ENCODE measurements at regions not wholly inside any gene's neighbourhood (a gene's known extent, or its start where the extent isn't known, plus 50 kb on each side); places are given as distances from the start of the nearest gene placed in this dataset.
"Not testable (repeated sequence)": the region's sequence is repeated elsewhere in the genome, so short reads cannot be mapped to it uniquely, and the experiment has no call there.

- Histone ChIP-seq H3K27ac (no peak overlapping the region), H3K4me3 (no peak overlapping the region), H3K9me3 (no peaks in the 10 kb centered on the region; the same call in 2 of the 3 replicates), H3K4me1 (no peaks in the 10 kb centered on the region), H3K4me2 (no peak overlapping the region)
- DNase-seq (ENCODE audit: low read depth in 1 of 2, low spot score in 1 of 2) (no peak), FAIRE-seq (no peak), ATAC-seq (no peak)
- ChIA-PET CTCF (no interaction called here), POLR2A (no interaction called here)
- no peak for TF ChIP-seq CHD2 (IDR thresholded peaks at IDR 0.05; ENCODE audit: low read length, partially characterized antibody)
- no peak for TF ChIP-seq KDM1A (IDR thresholded peaks at IDR 0.05; ENCODE audit: low read depth)
- TF ChIP-seq SREBF2 (IDR thresholded peaks at IDR 0.05): no peak
- TF ChIP-seq, protein P1, sequence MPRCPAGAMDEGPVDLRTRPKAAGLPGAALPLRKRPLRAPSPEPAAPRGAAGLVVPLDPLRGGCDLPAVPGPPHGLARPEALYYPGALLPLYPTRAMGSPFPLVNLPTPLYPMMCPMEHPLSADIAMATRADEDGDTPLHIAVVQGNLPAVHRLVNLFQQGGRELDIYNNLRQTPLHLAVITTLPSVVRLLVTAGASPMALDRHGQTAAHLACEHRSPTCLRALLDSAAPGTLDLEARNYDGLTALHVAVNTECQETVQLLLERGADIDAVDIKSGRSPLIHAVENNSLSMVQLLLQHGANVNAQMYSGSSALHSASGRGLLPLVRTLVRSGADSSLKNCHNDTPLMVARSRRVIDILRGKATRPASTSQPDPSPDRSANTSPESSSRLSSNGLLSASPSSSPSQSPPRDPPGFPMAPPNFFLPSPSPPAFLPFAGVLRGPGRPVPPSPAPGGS (IDR thresholded peaks at IDR 0.05): no peak
- TF ChIP-seq HDAC2 (IDR thresholded peaks at IDR 0.05): no peak
- no peak for TF ChIP-seq CEBPB (IDR thresholded peaks at IDR 0.05)
- TF ChIP-seq, protein P2, sequence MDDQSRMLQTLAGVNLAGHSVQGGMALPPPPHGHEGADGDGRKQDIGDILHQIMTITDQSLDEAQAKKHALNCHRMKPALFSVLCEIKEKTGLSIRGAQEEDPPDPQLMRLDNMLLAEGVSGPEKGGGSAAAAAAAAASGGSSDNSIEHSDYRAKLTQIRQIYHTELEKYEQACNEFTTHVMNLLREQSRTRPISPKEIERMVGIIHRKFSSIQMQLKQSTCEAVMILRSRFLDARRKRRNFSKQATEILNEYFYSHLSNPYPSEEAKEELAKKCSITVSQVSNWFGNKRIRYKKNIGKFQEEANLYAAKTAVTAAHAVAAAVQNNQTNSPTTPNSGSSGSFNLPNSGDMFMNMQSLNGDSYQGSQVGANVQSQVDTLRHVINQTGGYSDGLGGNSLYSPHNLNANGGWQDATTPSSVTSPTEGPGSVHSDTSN (IDR thresholded peaks at IDR 0.05): no peak
- TF ChIP-seq ZSCAN20 (CRISPR knock-in tag; IDR thresholded peaks at IDR 0.05): no peak
- no peak for TF ChIP-seq ZNF302 (CRISPR knock-in tag; IDR thresholded peaks at IDR 0.05)
- TF ChIP-seq, protein P3, sequence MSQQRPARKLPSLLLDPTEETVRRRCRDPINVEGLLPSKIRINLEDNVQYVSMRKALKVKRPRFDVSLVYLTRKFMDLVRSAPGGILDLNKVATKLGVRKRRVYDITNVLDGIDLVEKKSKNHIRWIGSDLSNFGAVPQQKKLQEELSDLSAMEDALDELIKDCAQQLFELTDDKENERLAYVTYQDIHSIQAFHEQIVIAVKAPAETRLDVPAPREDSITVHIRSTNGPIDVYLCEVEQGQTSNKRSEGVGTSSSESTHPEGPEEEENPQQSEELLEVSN (IDR thresholded peaks at IDR 0.05; ENCODE audit: borderline replicate concordance, low read depth): no peak
- TF ChIP-seq, protein P4, sequence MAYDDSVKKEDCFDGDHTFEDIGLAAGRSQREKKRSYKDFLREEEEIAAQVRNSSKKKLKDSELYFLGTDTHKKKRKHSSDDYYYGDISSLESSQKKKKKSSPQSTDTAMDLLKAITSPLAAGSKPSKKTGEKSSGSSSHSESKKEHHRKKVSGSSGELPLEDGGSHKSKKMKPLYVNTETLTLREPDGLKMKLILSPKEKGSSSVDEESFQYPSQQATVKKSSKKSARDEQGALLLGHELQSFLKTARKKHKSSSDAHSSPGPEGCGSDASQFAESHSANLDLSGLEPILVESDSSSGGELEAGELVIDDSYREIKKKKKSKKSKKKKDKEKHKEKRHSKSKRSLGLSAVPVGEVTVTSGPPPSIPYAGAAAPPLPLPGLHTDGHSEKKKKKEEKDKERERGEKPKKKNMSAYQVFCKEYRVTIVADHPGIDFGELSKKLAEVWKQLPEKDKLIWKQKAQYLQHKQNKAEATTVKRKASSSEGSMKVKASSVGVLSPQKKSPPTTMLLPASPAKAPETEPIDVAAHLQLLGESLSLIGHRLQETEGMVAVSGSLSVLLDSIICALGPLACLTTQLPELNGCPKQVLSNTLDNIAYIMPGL (CRISPR knock-in tag; IDR thresholded peaks at IDR 0.05; ENCODE audit: borderline replicate concordance): no peak
- TF ChIP-seq ELK1 (IDR thresholded peaks at IDR 0.05; ENCODE audit: low read depth, low read length): no peak
- TF ChIP-seq MAFK (IDR thresholded peaks at IDR 0.05; ENCODE audit: partially characterized antibody): no peak
- TF ChIP-seq, protein P5, sequence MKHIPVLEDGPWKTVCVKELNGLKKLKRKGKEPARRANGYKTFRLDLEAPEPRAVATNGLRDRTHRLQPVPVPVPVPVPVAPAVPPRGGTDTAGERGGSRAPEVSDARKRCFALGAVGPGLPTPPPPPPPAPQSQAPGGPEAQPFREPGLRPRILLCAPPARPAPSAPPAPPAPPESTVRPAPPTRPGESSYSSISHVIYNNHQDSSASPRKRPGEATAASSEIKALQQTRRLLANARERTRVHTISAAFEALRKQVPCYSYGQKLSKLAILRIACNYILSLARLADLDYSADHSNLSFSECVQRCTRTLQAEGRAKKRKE (CRISPR knock-in tag; IDR thresholded peaks at IDR 0.05; ENCODE audit: low read depth): no peak
- TF ChIP-seq, protein P6, sequence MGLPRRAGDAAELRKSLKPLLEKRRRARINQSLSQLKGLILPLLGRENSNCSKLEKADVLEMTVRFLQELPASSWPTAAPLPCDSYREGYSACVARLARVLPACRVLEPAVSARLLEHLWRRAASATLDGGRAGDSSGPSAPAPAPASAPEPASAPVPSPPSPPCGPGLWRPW (IDR thresholded peaks at IDR 0.05): no peak
- 34% methylated on average over 4 of the region's 5 CpGs for WGBS (ENCODE audit: missing lambda C conversion rate)
Measured at GRCh38 chr5:25181249-25181648, 536.5 kb upstream of the CDH10 start.

DNA sequence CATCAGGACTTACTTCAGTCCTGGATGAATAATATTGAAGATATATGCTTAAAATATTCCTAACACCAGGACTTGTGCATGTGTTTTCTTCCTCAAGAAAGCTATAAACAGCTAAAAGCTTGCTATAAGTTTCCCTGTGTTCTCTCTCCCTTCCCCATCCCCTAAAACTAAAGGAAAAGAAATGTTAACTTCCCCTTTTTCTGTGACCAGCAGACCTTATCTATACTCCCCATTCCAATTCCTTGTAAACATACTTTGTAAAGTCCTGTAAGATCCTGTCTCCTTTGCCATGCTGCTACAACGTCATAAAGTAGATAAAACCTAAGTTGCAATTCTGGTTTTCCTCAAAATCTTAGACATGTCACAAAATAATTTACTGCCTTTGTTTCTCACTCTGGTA, 517.8 kb upstream of the CDH10 start:
- POLR2A ChIA-PET; H3K4me2 ChIP-seq; H3K4me3 ChIP-seq; H3K9me3 ChIP-seq; DNase-seq (ENCODE audit: low read depth in 1 of 2, low spot score in 1 of 2); FAIRE-seq; ATAC-seq; H3K4me1 ChIP-seq; CTCF ChIA-PET; H3K27ac ChIP-seq: not testable (repeated sequence)
- 0% methylated on average over 1 of the region's 1 CpG for WGBS (ENCODE audit: missing lambda C conversion rate)

DNA sequence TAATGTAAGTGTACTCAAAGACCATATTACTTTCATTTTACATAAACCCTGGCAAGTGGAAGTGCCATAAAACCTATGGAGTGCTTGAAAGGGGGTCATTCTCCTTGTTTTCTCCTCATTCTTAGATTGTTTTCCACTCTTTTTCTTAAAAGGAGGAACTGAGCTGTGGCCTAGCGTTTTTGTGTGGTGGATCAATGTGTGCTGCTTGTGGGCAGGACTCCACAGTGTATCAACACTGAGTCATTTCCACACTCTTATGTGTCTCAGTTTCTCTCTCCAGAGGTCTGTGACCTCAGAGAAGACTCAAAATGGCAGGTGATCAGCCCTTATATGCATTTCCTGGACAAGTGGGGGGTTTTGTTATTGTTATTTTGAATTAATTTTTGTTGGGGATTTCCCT, 516.1 kb upstream of the CDH10 start:
- DNase-seq (ENCODE audit: low read depth in 1 of 2, low spot score in 1 of 2): no peak
- FAIRE-seq: no peak
- no peak overlapping the region for H3K4me2 ChIP-seq
- no peaks in the 10 kb centered on the region for H3K4me1 ChIP-seq
- no peaks in the 10 kb centered on the region for H3K9me3 ChIP-seq
- H3K27ac ChIP-seq: no peak overlapping the region
- H3K4me3 ChIP-seq: no peak overlapping the region
- WGBS (ENCODE audit: missing lambda C conversion rate): 29% methylated on average over 1 of the region's 1 CpG
- CTCF ChIA-PET: no interaction called here
- POLR2A ChIA-PET: no interaction called here
- ATAC-seq: no peak
- TF ChIP-seq FOXS1 (CRISPR knock-in tag; IDR thresholded peaks at IDR 0.05): no peak
- TF ChIP-seq, protein P7, sequence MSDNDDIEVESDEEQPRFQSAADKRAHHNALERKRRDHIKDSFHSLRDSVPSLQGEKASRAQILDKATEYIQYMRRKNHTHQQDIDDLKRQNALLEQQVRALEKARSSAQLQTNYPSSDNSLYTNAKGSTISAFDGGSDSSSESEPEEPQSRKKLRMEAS (IDR thresholded peaks at IDR 0.05): no peak
- TF ChIP-seq, protein P3 (IDR thresholded peaks at IDR 0.05; ENCODE audit: borderline replicate concordance, low read depth): no peak
- TF ChIP-seq NPAS2 (CRISPR knock-in tag; IDR thresholded peaks at IDR 0.05; ENCODE audit: borderline replicate concordance): no peak
- no peak for TF ChIP-seq NFE2L2 (conservative IDR thresholded peaks at IDR 0.05; ENCODE audit: low read length)
- TF ChIP-seq RARB (CRISPR knock-in tag; IDR thresholded peaks at IDR 0.05): no peak
- TF ChIP-seq POLR2AphosphoS2 (conservative IDR thresholded peaks at IDR 0.05; ENCODE audit: low read length): no peak
- TF ChIP-seq KDM5A (IDR thresholded peaks at IDR 0.05): no peak
- TF ChIP-seq TFCP2L1 (CRISPR knock-in tag; IDR thresholded peaks at IDR 0.05): no peak
- no peak for TF ChIP-seq PHF8 (IDR thresholded peaks at IDR 0.05; ENCODE audit: borderline replicate concordance, low read depth)
- TF ChIP-seq MAFK (IDR thresholded peaks at IDR 0.05; ENCODE audit: partially characterized antibody): no peak
- no peak for TF ChIP-seq FOSL2 (IDR thresholded peaks at IDR 0.05)
- no peak for TF ChIP-seq FOSL2 (CRISPR knock-in tag; IDR thresholded peaks at IDR 0.05)
- no peak for TF ChIP-seq HOXB13 (CRISPR knock-in tag; IDR thresholded peaks at IDR 0.05; ENCODE audit: low read depth)
- no peak for TF ChIP-seq RCOR1 (IDR thresholded peaks at IDR 0.05; ENCODE audit: low read depth, low read length)
